Peyer's patch (tissue), 4 donors: ENCODE measurements at regions not wholly inside any gene's neighbourhood (a gene's known extent, or its start where the extent isn't known, plus 50 kb on each side); places are given as distances from the start of the nearest gene placed in this dataset.

Source experiments
- DNase-seq, 3 donors: peaks; one replicate each; pipeline ENCODE4 v3.0.0-alpha.2; 2017 to 2019
- H3K27ac ChIP-seq, 4 donors: fragments of 200-600 bp; sonication (generic); one replicate each; pipeline ENCODE4 v1.5.1; 2016 to 2019
- H3K27me3 ChIP-seq, 2 donors: fragments of 200-600 bp; sonication (generic); one replicate each; pipeline ENCODE4 v1.5.1; 2019
- H3K36me3 ChIP-seq, 3 donors: fragments of 200-600 bp; sonication (generic); one replicate each; pipeline ENCODE4 v1.5.1; 2016 to 2019
- H3K4me1 ChIP-seq, 4 donors: fragments of 200-600 bp; sonication (generic); one replicate each; pipeline ENCODE4 v1.5.1; 2016 to 2019
- H3K4me3 ChIP-seq, 4 donors: fragments of 200-600 bp; sonication (generic); 1 replicate in 3 of 4; 2 replicates in 1 of 4; pipeline ENCODE4 v1.5.1; 2016 to 2019; ENCODE audit warnings: mild to moderate bottlenecking in 1 of 4
- H3K9me3 ChIP-seq, 4 donors: fragments of 200-600 bp; sonication (generic); one replicate each; pipeline ENCODE4 v1.5.1; 2016 to 2019; ENCODE audit warnings: mild to moderate bottlenecking in 1 of 4
- POLR2A ChIP-seq, 2 donors: fragments of 450-650 bp; IDR thresholded peaks; one replicate each; pipeline ENCODE4 v1.5.1; 2017; ENCODE audit warnings: antibody characterized with exemption in 2 of 2, mild to moderate bottlenecking in 2 of 2, moderate library complexity in 2 of 2
- small RNA-seq, 2 donors: library from RNA; depleted of rRNA; stranded (forward); fragments of <200 nt; gene quantifications; one replicate each; pipeline ENCODE3, GENCODE V24; 2016
- TF ChIP-seq, protein P1 (sequence below), 6 experiments: fragments of 450-650 bp in 4 of 6; fragments of 200-600 bp in 2 of 6; sonication (generic) in 1 of 6; IDR thresholded peaks; one replicate each; pipeline ENCODE4 v1.5.1; 2017 to 2019; ENCODE audit warnings: antibody characterized with exemption in 6 of 6, mild to moderate bottlenecking in 3 of 6, moderate library complexity in 1 of 6

GRCh38 chr6:15194453-15194852 is 51.4 kb upstream of the JARID2 start:
- TF ChIP-seq, protein P1, sequence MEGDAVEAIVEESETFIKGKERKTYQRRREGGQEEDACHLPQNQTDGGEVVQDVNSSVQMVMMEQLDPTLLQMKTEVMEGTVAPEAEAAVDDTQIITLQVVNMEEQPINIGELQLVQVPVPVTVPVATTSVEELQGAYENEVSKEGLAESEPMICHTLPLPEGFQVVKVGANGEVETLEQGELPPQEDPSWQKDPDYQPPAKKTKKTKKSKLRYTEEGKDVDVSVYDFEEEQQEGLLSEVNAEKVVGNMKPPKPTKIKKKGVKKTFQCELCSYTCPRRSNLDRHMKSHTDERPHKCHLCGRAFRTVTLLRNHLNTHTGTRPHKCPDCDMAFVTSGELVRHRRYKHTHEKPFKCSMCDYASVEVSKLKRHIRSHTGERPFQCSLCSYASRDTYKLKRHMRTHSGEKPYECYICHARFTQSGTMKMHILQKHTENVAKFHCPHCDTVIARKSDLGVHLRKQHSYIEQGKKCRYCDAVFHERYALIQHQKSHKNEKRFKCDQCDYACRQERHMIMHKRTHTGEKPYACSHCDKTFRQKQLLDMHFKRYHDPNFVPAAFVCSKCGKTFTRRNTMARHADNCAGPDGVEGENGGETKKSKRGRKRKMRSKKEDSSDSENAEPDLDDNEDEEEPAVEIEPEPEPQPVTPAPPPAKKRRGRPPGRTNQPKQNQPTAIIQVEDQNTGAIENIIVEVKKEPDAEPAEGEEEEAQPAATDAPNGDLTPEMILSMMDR (IDR thresholded peaks at IDR 0.05) = no peak
- no peak for TF ChIP-seq POLR2A (IDR thresholded peaks at IDR 0.05)
- no peaks in the 10 kb centered on the region for H3K4me1 ChIP-seq
- no peak for DNase-seq
- H3K27ac ChIP-seq = no peak overlapping the region
- H3K27me3 ChIP-seq = no peaks in the 10 kb centered on the region
- no peak overlapping the region for H3K4me3 ChIP-seq
- no peaks in the 10 kb centered on the region for H3K9me3 ChIP-seq
- H3K36me3 ChIP-seq = no peaks in the 10 kb centered on the region

Small RNAs in the stretch of these regions (small RNA-seq; reads per million reads assigned to genes)
- gene RN7SL332P (0 reads per million in 2 donors), gene RNU6-793P (0 reads per million in 2 donors)
